Stimulated activated CD8-positive, alpha-beta memory T cell treated with anti-CD3 and anti-CD28 coated beads, Interleukin-12 subunit alpha, Interleukin-12 subunit beta, amount 100 ng/mL, for 24 hours (primary cell): ENCODE measurements at regions not wholly inside any gene's neighbourhood (a gene's known extent, or its start where the extent isn't known, plus 50 kb on each side); places are given as distances from the start of the nearest gene placed in this dataset.

Experiments
- DNase-seq: peaks from one replicate; pipeline ENCODE4 v3.0.0-alpha.2; 2020; ENCODE audit errors: extremely low read depth

- DNase-seq, result no peak
These were observed 257.1 kb downstream of the UACA start for GRCh38 chr15:70505936-70506912.

GRCh38 chr15:70505411-70505919, 257.9 kb downstream of the UACA start:
- no peak for DNase-seq

- DNase-seq, result no peak
These were observed 258.4 kb downstream of the UACA start for GRCh38 chr15:70504988-70505387.

- no peak for DNase-seq
These were observed 258.9 kb downstream of the UACA start for GRCh38 chr15:70504299-70504951.

- DNase-seq, result no peak
These were observed 259.5 kb downstream of the UACA start for GRCh38 chr15:70503798-70504298.

GRCh38 chr15:70503073-70503745, 260.1 kb downstream of the UACA start:
- DNase-seq, result no peak

GRCh38 chr15:70502529-70502928, 260.8 kb downstream of the UACA start:
- DNase-seq, result no peak

- no peak for DNase-seq
These were observed 261.5 kb downstream of the UACA start for GRCh38 chr15:70501849-70502248.

- DNase-seq, result no peak
These were observed 262.1 kb downstream of the UACA start for GRCh38 chr15:70501121-70501727.

- no peak for DNase-seq
These were observed 263.6 kb downstream of the UACA start for GRCh38 chr15:70499791-70500190.

GRCh38 chr15:70498096-70498626, 265.2 kb downstream of the UACA start:
- no peak for DNase-seq

GRCh38 chr15:70497661-70498060, 265.7 kb downstream of the UACA start:
- DNase-seq, result no peak

- DNase-seq, result no peak
These were observed 267.3 kb downstream of the UACA start for GRCh38 chr15:70495991-70496599.

- DNase-seq, result no peak
These were observed 268.3 kb downstream of the UACA start for GRCh38 chr15:70494852-70495571.

- no peak for DNase-seq
These were observed 268.9 kb downstream of the UACA start for GRCh38 chr15:70494517-70494851.

- no peak for DNase-seq
These were observed 269.4 kb downstream of the UACA start for GRCh38 chr15:70493787-70494516.

GRCh38 chr15:70493376-70493775, 270.0 kb downstream of the UACA start:
- DNase-seq, result no peak

- DNase-seq, result peak; percentile 61
These were observed 270.8 kb downstream of the UACA start for GRCh38 chr15:70492240-70493177.

GRCh38 chr15:70491641-70492040, 271.7 kb downstream of the UACA start:
- DNase-seq, result no peak
